GM12872 (cell line): ENCODE measurements at regions not wholly inside any gene's neighbourhood (a gene's known extent, or its start where the extent isn't known, plus 50 kb on each side); places are given as distances from the start of the nearest gene placed in this dataset.

Experiments used
- TF ChIP-seq, protein P1 (sequence below): IDR thresholded peaks from 3 replicates; pipeline ENCODE4 v1.5.1; 2011; ENCODE audit warnings: low read depth, mild to moderate bottlenecking, low read length, moderate library complexity; ENCODE audit not compliant: insufficient read depth

- TF ChIP-seq, protein P1, sequence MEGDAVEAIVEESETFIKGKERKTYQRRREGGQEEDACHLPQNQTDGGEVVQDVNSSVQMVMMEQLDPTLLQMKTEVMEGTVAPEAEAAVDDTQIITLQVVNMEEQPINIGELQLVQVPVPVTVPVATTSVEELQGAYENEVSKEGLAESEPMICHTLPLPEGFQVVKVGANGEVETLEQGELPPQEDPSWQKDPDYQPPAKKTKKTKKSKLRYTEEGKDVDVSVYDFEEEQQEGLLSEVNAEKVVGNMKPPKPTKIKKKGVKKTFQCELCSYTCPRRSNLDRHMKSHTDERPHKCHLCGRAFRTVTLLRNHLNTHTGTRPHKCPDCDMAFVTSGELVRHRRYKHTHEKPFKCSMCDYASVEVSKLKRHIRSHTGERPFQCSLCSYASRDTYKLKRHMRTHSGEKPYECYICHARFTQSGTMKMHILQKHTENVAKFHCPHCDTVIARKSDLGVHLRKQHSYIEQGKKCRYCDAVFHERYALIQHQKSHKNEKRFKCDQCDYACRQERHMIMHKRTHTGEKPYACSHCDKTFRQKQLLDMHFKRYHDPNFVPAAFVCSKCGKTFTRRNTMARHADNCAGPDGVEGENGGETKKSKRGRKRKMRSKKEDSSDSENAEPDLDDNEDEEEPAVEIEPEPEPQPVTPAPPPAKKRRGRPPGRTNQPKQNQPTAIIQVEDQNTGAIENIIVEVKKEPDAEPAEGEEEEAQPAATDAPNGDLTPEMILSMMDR = no peak
Measured at GRCh38 chr2:147487286-147487977, 357.4 kb upstream of the ACVR2A start.

GRCh38 chr2:147485210-147485851, 359.5 kb upstream of the ACVR2A start:
- TF ChIP-seq, protein P1 = no peak

DNA sequence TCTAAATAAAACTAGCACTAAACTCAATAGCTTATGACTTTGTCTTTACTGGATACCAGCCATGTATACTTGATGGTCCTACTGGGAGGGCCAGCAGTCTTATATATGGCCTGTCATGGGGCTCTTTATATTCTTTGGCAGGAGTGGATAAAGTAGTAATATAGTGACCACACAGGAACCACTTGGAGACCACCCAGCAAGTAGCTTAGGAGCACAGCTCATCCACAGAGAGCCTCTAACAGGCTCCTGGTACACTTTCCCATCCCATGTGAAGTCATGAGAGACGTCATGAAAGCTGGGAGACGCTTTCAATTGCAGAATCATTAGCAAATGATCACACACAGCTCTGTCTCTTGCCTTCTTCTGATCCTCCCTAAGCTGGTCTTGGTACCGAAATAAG, 360.9 kb upstream of the ACVR2A start:
- TF ChIP-seq, protein P1 = no peak

- TF ChIP-seq, protein P1 = no peak
Measured at GRCh38 chr2:147482916-147483669, 361.7 kb upstream of the ACVR2A start.

DNA sequence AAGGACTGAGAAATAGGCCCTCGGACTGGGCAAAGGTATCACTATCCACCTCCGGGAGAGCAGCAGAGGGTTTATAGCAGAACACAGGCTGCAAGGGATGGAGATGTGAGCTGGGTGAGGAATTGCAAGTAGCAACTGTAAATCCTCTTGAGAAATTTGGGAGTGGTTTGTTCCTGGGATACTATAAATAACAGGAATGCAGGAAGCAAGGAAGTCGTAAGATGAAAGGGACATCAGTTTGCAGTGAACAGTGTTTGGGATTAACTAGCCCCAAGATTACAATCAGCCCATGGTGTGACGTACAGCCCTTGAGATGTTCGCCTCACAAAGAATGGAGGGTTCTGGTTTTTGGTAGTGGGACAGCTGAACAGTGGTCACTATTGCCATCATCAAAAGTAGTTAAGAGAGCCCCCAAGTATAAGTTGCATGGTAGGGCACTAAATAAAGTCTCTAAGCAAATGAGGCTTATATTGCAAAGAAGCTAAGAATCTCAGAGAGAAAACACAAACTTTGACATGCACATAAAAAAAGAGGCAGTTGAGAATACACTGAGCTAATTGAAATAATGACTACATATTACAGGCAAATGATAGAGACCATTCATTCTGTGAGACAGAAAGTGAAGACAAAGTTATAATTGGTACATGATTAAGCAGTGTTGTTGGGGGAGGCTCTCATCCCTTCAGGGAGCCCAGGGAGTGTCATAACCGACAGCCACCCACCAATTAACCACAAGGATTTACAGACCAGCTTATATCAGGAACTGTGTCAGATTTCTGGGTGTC, 362.5 kb upstream of the ACVR2A start:
- TF ChIP-seq, protein P1 = no peak

DNA sequence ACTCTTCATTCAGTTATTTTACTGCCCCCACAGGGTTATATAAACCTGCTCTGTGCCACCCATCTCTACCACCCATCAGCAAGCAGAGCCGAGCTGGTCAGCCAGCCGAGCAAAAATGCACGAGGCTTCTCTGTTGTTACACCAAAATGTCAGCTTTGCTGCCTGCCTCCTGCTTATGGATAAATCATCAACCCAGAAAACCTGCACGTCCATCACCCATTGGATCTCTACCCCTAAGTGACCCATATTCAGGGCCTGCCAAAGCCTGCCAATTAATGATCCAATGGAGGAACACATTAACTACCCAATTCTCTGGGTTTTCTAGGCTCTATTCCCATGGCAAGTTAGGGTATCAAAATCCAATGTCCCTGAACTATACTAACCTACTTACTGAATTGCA, 365.5 kb upstream of the ACVR2A start:
- TF ChIP-seq, protein P1 = no peak

- TF ChIP-seq, protein P1 = no peak
Measured at GRCh38 chr2:147473075-147473474, 371.8 kb upstream of the ACVR2A start.
